ENCODE measurements at regions not wholly inside any gene's neighbourhood (a gene's known extent, or its start where the extent isn't known, plus 50 kb on each side); places are given as distances from the start of the nearest gene placed in this dataset.

DNA sequence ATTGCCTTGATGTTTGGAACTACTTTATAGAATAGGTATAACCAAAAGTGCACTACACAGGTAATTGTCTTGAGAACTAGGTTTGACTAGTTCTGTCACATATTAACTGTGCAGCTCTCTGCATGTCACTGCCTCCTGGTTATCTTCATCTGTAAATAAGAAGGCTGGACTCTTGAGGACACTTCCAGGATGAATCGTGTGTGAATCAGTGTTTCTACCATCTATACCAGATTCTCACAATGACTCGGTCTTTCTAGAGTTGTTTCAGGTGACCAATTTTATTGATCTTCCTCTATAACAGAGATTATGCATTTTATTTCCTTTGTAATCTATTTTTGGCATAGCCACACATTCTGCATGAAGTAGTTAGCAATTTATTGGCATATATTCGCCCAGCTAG is 1181.0 kb upstream of the TENM4 start:
- DNase-seq, result no peak

DNA sequence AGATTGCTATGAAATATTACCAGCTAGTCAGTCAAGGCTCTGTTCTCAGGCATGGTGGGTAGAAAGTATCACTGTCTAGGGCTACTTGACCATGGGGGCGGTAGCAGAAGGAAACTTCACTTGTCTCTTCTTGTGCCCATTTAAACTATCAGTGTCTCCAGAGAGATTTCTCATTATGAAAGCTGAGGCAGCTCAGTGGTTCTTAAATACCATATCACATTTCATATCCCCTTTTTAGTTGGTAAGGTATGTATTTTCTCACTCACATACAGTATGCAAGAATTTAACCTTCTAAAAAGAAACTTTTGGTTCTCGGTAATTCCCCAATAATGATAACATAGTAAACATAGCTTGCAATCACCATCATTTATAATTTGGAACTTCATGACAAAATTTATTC is 1180.0 kb upstream of the TENM4 start:
- no peak for DNase-seq

DNA sequence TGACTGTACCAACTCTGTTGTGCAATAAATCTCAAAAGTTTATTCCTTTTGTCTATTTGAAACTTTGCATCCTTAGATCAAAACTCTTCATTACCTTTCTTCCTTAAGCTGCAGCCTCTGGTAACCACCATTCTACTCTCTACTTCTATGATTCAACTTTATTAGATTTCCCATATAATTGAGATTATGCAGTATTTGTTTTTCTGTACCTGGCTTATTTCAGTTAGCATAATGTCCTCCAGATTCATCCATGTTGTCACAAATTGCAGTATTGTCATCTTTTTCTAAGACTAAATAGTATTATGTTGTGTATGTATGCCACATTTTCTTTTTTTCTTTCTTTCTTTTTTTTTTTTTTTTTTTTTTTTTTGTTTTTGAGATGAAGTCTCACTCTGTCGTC is 1176.3 kb upstream of the TENM4 start:
- DNase-seq, result no peak

DNA sequence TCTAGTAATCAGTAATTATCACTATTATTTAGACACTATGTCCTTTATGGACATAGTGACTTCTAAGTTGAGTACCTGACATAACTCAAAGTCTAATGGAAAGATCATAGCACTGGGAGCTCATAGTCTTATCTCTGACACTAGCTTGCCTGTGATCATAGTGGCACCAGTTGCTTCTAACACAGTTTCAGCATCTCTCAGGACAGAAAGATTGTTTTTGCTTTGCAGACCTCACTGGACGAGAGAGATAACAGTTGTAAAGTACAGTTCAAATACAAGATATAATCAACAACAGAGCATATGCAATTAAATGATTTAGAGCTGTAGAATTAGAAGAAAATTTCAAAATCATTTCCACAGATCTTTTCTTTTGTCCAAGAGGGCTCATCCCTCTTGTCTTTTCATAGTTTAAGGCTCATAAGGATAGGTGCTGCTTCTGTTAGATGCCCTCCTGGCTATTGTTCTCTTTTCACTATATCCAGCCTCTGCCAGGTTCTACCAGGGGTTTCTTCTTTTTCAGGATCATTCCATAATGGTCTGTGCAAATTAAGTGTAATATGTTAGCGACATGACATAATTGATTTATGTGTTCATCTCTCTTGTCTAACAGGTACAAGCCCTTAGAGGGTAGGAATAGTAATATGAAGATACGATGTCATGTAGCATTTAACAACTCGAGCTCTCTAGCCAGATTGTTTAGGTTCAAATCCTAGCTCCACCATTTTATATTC is 1175.4 kb upstream of the TENM4 start:
- no peak for DNase-seq

DNA sequence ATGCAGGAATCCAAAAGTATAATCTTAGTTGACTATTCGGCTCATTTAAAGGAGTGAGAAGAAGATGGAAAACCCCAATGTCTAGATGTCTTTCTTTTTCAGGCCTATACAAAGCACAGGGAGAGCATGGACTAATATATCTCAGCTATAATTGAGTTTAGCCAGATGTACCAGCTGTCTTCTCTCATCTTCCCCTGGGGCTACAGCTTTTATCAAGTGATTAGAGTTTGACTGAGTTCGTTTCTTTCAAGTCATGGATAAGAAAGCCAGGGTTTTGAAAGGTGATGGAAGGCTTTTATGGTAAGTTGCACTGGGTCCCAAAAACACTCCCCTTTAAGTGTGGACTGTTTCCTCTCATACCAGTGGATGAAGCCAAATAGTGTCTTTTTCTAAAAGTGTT is 1172.8 kb upstream of the TENM4 start:
- no peak for DNase-seq

DNA sequence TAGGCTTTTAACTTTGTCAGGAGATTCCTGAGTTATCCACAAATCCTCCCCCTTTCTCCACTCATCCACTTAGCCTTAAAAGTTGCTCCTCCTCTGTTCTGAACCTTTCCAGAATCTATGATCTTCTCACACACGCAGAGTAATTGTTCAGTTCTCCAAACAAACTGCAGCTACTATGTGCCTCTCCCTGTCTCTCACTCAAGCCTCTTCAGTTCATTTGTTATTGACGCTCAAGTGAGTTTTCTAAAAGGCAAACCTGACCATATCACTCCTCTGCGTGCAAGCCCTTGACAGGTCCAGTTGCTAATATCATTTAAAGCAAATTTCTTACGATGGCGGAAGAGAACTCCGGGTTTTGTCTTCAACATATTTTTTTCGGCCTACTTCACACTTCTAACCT is 1169.7 kb upstream of the TENM4 start:
- no peak for DNase-seq

DNA sequence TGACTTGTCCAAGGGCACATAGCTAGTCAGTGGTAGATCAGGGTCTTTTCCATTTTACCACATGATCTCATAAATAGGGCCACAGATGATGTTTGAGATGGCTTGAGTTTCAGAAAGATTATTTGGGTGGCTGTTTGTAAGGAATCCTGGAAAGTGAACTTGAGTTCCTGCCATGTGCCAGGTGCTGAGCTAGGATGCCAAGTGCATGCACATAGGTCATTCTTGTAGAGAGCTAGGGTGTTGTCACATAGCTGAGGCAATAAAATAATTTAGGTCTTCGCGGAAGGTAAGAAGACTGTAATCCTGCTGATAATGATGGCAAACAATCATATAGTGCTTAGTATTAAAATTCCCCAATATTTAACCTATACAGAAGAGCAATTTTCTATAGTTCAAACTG is 1162.6 kb upstream of the TENM4 start:
- DNase-seq, result no peak

DNA sequence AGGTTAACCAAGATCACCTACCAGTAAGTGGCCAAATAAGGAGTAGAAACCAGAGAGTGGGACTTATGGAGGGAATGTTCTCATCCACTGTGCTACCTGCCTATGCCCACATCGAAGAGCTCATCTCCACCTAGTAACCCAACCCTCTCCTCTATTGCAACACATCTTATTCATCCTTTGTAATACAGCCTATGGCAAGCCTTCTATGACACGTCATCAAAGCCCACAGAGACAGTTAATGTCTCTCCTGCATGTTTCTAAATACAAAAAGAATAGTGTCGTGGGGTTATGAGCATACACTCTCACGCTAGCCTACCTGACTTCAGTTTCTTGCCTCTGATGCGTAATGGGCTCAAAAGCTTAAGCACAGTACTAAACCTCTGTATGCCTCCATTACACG is 1158.1 kb upstream of the TENM4 start:
- DNase-seq, result no peak

DNA sequence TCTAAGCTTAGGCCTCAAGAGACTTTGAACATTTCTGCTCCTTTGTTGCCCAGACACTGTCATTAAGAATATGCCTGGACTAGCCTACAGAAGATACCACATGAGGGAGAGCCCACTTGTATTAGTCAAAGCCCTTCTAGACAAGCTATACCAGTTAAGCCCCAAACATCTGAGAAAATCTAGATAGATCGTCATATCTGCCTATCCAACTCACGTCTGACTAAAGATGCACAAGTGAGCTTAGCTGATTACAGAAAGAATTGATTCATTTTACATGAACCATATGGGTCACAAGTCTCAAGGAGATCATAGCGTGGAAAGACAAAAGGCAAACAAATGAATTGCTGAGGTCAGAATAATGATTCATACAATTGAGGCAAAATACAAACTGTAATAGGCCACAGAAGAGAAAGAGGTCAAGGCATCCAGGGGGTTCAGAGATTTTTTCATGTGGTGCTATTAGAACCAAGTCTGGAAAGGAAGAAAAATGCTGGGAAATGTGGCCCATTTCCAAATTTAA is 1155.5 kb upstream of the TENM4 start:
- no peak for DNase-seq

DNA sequence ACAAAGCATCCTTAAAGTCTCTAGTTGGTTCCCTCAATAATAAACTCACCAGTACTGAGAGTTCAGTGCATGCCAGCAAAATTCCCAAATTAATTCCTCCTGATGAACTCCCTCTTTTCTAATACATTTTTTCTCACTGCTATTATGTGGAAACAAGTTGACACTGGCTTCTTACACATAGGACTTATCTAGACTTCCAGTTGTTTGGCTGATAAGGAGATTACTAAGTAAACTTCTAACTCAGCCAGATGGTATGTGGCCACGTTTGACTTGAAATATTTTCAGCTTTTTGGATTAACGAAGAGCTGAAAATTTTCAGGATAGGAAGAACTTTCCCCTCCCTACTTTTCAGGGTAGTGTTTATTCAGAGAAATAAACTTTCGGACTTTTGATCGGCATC is 1154.2 kb upstream of the TENM4 start:
- DNase-seq, result no peak

DNA sequence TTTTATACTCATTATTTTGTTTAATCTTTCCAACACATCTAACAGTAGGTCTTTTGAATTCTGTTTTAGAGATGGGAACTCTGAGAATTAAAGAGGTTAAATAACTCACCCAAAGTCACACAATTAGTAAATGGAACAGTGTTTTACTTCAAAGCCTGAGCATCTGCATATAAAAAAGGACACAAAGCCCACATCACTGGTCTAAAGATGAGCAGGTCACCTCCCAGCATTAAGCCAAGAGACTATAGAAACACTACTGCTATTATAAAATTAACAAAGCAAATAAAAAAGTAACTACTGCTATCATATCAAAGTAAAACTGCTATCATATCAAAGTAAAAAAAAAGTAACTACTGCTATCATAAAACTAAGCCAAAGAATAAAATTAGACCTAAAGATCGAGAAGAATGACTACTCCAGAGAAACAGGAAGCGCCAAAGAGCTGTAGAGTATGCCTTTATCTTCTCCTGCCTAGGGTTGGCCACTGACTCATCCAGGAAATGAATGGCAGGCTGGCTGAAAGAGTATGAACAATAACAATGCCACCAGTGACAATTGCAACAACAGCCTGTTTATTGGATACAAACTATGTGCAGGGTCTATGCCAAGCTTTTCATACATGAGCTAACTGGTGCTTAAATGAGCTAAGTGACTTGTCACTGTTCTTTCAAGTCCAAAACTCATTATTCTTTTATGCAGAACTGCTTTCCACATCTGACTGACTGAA is 1153.0 kb upstream of the TENM4 start:
- no peak for DNase-seq

DNA sequence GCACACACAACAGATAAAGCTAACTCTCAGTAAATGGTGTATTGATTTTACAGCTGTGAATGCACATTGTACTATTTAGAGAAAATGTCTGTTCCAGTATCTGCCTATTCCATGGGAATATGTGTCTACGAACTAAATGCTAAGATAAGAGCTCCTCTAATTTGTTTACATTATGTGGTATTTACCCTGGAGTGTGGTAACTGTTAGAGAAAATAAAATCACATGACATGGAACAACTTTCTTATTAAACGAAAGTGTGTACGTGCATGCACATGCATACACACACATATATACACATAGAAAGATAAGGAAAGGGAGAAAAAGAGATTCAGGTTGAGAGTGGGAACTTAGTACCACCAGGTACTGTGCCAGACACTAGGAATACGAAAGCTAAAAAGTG is 1151.7 kb upstream of the TENM4 start:
- no peak for DNase-seq

DNA sequence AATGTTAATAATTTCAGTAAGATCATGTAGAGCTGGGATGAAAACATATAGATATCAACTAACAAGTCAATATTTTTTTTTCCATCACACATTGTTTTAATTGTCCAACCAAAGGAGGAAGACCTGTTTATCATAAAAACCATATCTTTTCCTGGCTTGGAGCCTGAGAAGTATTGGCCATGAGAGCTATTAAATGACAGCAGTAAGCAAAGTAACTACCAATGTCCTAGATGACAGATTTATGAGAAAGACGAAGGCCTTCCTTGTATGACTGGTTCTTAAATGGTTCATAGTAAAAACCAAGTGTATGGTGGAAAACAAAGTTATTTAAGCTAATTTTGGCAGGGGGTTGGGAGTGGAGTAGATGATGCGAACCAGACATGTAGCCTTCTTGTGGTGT is 1147.1 kb upstream of the TENM4 start:
- DNase-seq, result no peak

DNA sequence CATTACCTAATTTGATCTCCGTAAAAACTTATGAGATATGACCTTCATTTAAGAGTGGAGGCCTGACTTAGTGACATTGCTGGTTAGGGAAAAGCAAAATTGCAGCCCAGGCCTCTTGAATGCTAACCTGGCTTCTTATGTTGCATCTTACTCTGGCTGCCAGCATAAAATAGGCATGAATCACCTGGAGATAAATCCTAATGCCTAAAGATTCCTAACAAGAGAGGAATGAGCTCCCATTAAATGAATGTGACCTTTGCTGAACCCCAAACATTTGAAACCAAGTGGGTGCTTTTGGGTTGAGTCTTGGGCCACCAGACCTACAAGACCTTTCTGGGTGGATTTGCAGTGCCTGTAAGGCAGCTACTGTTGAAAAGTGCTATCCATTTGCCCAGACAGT is 1145.6 kb upstream of the TENM4 start:
- no peak for DNase-seq

DNA sequence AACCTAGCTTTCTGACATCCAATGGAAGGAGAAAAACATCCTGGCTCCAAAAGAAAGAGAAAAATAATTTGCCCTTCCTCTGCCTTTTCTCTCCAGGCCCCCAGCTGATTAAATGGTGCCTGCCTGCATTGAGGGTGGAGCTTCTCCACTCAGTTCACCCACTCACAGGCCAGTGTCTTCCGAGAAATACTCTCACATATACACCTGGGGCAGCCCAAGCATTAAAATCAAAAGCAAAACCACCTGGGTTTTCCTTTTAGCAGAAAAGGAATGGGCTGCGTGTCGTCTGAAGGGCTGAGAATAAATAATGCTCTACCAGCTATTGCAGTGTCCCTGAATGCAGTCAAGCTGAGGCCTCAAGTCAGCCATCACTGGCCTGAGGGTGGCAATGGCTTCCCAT is 1143.8 kb upstream of the TENM4 start:
- no peak for DNase-seq

DNA sequence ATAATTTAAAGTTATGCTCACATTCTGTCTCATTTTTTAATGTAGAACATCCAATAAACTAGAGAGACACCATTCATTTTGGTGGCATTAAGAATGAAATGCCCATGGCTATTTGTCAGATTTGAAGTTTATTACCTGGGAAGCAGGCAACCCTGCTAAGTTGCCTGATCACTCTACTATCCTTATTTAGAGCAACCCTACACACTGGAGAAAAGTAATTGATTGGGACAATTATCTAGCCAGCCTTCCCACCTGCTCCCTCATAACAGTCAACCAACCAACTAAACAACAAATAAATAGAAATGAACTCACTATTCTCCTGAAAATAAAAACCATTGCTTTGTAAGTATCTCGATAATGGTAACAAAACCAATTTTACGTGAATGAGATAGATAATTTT is 1129.0 kb upstream of the TENM4 start:
- DNase-seq, result no peak

DNA sequence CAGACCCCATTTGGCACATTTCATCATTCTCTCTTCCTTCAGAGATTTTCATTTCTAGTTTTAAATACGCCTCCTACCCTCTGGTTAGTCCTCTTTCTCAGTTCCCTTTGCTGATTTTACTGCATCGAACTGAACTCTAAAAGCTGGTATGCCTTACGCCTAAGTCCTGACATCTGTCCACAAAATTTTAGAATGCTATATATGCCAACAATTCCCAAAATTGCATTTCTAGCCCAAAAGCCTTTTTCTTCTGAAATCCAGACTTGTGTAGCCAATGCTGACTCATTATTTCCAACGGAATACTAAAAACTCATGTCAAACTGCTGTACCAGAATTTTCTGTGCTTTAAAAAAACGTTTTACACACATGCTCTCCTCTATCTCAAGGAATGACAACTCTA is 1124.4 kb upstream of the TENM4 start:
- DNase-seq, result no peak

DNA sequence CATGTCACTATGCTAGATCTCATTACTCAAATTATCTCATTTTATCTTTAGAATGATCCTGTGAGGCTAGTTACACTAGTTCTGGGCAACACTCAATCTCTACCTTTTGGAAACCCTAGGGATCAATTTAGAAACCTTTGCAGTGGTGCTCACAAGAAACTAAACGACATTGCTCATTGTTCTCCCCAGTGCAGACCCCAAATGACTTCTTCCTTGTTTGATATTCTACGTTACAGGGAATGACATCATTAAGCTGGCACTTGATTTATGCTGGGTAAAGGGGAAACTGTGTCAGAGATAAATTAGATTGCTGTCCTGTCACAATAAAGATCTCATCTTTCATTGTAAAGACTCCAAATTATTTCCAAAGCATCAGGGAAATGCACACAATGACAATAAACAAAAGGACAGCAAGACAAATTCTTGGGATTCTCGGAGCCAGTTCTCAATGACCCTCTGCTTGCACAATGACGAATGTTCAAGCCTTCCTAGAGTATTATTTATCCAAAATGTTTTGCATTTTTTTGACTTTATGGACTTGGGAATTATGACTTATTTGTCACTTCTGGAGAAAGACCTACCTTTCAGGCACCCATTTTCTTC is 1121.8 kb upstream of the TENM4 start:
- no peak for DNase-seq

DNA sequence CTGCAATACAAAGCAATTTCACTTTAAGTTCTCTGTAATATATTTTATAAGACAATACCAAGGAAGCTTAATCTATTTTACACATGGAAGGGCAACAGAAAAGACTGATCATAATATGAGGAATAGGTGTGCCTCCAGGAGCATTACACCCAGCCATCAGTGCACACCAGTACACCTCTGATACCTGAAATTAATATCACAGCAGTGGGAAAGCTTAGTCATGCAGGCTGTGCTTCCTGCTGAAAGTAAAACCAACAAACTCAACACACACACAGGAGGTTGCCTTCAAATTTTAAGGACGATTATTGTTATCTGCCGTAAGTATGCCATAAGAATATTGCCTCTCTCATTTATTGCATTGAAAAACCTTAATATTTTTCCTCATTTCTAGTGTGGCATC is 1119.1 kb upstream of the TENM4 start:
- DNase-seq, result no peak

DNA sequence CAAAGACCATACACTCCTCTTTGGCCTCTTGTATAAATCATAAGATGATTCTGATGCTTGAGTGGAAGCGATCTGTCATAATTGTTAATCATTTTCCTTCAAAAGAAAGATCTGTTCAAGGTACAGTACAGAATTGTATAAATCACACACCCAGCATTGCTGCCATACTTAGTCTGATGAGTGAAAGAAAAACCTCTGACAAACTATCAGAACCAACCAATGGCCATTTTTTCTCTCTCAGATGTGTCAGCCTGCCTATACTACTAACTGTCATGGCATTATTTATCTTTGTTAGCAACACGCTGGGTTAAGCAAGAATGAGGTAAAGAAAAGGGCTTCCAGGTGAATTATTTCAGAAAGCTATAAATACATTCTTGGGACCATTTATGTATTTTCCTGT is 1112.7 kb upstream of the TENM4 start:
- no peak for DNase-seq

DNA sequence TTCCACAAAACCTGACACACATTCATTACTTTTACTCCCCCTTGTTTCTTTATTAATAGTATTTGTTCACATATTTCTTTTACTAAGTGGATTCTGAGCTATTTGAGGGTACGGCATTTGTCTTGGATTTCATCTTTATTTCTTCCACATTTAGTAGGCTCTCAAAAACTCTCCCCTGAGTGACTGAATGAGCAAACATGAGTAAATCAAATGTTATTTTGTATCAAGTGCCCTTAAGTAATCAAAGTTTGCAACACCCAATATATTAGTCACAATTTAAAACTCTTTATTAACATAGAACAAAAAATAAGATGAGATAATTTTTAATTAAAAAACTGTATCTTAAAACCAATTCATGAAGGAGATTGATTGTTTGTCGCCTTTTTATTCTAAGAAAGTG is 1101.9 kb upstream of the TENM4 start:
- no peak for DNase-seq

DNA sequence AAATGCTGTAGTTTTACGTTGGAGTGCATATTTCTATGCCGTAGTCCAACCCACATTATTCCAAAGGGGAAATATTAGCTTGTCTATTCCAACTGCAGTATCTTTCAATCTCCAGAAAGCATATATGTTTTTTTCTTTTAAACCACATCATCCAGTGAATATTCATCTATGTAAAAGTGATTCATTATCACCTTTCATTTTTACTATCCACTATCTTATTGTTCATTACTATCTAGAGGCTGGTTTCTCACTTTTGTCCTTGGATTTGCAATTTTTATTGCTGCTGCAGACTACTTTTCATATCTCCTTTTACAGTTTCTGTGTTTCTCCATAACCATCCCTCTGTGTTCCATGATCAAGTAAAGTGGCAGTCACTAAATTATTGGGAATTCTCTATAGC is 1097.2 kb upstream of the TENM4 start:
- no peak for DNase-seq

DNA sequence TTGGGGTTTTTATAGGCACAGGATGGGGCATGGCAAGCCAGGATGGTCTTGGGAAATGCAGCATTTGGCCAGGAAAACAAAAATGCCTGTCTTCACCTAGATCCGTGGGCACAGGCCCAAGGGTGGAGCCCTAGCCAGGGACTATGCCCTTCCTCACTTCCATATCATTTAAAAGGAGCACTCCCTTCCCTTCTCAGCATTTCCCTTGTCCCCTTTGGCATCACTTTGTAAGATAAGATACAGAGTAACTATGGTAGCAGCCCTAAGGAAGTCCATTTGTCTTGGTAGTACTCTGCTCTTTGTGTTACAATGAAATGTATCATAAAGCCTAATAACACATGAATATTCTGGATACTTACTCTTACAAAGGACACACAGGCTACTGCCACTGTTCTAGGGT is 1092.6 kb upstream of the TENM4 start:
- DNase-seq, result no peak

DNA sequence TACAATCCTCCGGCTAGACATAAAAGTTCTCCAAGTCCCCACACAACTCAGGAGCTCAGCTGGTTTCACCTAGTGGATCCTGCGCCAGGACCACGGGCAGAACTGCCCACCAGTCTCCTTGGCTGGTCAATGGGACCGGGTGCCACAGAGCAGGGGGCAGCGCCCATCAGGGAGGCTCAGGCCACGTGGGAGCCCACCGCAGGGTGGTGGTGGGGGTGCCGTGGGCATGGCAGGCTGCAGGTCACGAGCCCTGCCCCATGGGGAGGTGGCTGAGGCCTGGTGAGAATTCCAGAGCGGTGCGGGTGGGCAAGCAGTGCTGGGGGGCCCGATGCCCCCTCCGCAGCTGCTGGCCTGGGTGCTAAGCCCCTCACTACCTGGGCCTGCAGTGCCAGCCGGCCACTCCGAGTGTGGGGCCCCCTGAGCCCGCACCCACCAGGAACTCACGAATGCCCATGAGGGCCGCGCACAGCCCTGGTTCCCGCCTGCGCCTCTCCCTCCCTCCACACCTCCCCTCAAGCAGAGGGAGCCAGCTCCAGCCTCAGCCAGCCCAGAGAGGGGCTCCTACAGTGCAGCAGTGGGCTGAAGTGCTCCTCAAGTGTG is 1091.9 kb upstream of the TENM4 start:
- no peak for DNase-seq
